ENCODE measurements at regions not wholly inside any gene's neighbourhood (a gene's known extent, or its start where the extent isn't known, plus 50 kb on each side); places are given as distances from the start of the nearest gene placed in this dataset.

GRCh38 chr5:27978322-27978721 lies 939.9 kb upstream of the CDH9 start:
- no peak for DNase-seq (ENCODE audit: low spot score)
- H3K27ac ChIP-seq: no peak overlapping the region
- POLR2A ChIA-PET (ENCODE audit: low non-redundant PET): no interaction called here
- CTCF ChIA-PET: no interaction called here
- no peak for TF ChIP-seq CTCF (conservative IDR thresholded peaks at IDR 0.05; ENCODE audit: low read depth)

GRCh38 chr5:27969157-27969556 lies 930.8 kb upstream of the CDH9 start:
- ChIA-PET POLR2A (ENCODE audit: low non-redundant PET) (no interaction called here), CTCF (no interaction called here)
- DNase-seq (ENCODE audit: low spot score): no peak
- H3K27ac ChIP-seq: no peak overlapping the region
- no peak for TF ChIP-seq CTCF (conservative IDR thresholded peaks at IDR 0.05; ENCODE audit: low read depth)

GRCh38 chr5:27963050-27963783 lies 924.8 kb upstream of the CDH9 start:
- CTCF ChIA-PET: no interaction called here
- POLR2A ChIA-PET (ENCODE audit: low non-redundant PET): no interaction called here
- no peak for TF ChIP-seq CTCF (conservative IDR thresholded peaks at IDR 0.05; ENCODE audit: low read depth)
- H3K27ac ChIP-seq: no peak overlapping the region
- DNase-seq (ENCODE audit: low spot score): no peak

GRCh38 chr5:27962198-27962597 lies 923.8 kb upstream of the CDH9 start:
- peak; percentile 13 for DNase-seq (ENCODE audit: low spot score)
- CTCF ChIA-PET: no interaction called here
- no peak for TF ChIP-seq CTCF (conservative IDR thresholded peaks at IDR 0.05; ENCODE audit: low read depth)
- no peak overlapping the region for H3K27ac ChIP-seq
- POLR2A ChIA-PET (ENCODE audit: low non-redundant PET): no interaction called here

- ChIA-PET CTCF (interaction anchor here (0.8 to 0.9 kb wide), 2 partner anchors 527 to 573 kb away, joined by 3 read pairs; no protein-coding TSS in a partner anchor), POLR2A (ENCODE audit: low non-redundant PET) (no interaction called here)
- H3K27ac ChIP-seq: no peak overlapping the region
- DNase-seq (ENCODE audit: low spot score): no peak
- no peak for TF ChIP-seq CTCF (conservative IDR thresholded peaks at IDR 0.05; ENCODE audit: low read depth)
Observed at GRCh38 chr5:27947088-27947487, 908.7 kb upstream of the CDH9 start.

GRCh38 chr5:27944471-27944870 lies 906.1 kb upstream of the CDH9 start:
- ChIA-PET CTCF (interaction anchor here (1.2 kb wide), 1 partner anchor 28 kb away, joined by 3 read pairs; no protein-coding TSS in a partner anchor), POLR2A (ENCODE audit: low non-redundant PET) (no interaction called here)
- TF ChIP-seq CTCF (conservative IDR thresholded peaks at IDR 0.05; ENCODE audit: low read depth): no peak
- no peak overlapping the region for H3K27ac ChIP-seq
- DNase-seq (ENCODE audit: low spot score): no peak
